ENCODE measurements at regions not wholly inside any gene's neighbourhood (a gene's known extent, or its start where the extent isn't known, plus 50 kb on each side); places are given as distances from the start of the nearest gene placed in this dataset.
A peak's percentile ranks its signal among the peaks of the same experiment; 100 is the strongest.

DNA sequence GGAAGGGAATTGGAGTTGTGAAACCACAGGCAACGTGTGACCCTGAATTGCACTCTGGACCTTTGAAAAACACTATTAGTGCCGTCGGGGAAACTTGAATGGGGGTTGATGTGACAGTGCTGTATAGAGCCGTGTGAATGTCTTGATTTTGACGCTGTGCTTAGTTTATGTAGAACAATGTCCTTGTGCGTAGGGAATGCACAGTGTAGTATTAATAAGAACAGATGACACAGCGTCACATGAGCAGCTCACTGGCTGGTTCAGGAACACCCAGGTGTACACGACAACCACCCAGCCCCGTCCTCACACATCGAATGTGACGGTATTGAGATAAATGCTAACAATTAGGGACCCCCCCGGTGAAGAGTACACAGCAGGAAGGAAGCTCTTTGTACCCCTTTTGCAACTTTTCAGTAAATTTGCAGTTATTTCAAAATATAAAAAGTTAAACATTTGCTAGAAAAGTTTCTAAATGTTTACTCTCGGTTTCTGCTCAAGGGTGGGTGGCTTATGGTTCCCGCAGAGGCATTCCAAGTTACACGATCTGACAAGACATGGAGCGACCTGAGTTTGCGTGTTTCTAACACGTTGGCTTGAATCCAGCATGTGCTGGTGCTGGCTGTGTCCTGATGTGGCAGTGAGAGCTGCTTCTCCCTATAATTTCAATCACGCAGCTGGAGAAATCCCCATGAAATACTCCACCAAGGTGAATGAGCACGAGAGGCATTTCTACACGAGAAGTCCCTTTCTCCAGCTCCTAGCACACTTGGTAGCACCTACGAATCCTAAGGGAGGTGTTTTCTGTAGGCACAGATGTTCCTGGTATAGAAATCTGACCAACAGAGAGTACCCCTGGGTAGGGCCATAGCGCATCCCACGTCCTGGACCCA, 208.0 kb upstream of the EXOC2 start:
- Histone ChIP-seq H3K27me3 (replicated peaks; ENCODE audit: control insufficient read depth, insufficient read depth, low read length) (no peaks in the 10 kb centered on the region), H3K36me3 (ENCODE audit: control insufficient read depth, insufficient read depth, low read length) (no peaks in the 10 kb centered on the region), H3K4me1 (0 out of 2 replicates have a peak, but pooled peaks cover 8% of the 10 kb centered on the region), H3K9me3 (no peaks in the 10 kb centered on the region; the same call in 1 of the 2 replicates), H3K4me3 (ENCODE audit: low read depth, low read length) (no peak overlapping the region)
- CTCF ChIA-PET: no interaction called here
- Mint-ChIP-seq H3K9me3 (ENCODE audit: unreplicated experiment) (peaks cover 10% of the 10 kb centered on the region), H3K4me1 (ENCODE audit: low read depth, unreplicated experiment) (peaks cover 12% of the 10 kb centered on the region), H3K27me3 (ENCODE audit: insufficient read depth, unreplicated experiment) (no peaks in the 10 kb centered on the region), H3K36me3 (ENCODE audit: insufficient read depth, unreplicated experiment) (no peaks in the 10 kb centered on the region), H3K27ac (ENCODE audit: unreplicated experiment) (peak overlapping the region; percentile 31), H3K4me3 (ENCODE audit: unreplicated experiment) (peak overlapping the region; percentile 65)
- TF ChIP-seq, protein P1, sequence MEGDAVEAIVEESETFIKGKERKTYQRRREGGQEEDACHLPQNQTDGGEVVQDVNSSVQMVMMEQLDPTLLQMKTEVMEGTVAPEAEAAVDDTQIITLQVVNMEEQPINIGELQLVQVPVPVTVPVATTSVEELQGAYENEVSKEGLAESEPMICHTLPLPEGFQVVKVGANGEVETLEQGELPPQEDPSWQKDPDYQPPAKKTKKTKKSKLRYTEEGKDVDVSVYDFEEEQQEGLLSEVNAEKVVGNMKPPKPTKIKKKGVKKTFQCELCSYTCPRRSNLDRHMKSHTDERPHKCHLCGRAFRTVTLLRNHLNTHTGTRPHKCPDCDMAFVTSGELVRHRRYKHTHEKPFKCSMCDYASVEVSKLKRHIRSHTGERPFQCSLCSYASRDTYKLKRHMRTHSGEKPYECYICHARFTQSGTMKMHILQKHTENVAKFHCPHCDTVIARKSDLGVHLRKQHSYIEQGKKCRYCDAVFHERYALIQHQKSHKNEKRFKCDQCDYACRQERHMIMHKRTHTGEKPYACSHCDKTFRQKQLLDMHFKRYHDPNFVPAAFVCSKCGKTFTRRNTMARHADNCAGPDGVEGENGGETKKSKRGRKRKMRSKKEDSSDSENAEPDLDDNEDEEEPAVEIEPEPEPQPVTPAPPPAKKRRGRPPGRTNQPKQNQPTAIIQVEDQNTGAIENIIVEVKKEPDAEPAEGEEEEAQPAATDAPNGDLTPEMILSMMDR (IDR thresholded peaks at IDR 0.05; ENCODE audit: insufficient read depth in 1 of 2, low read depth in 1 of 2, low read length in 1 of 2, severe bottlenecking in 1 of 2, unreplicated experiment in 1 of 2): no peak
- DNase-seq: no peak
- POLR2A ChIA-PET: no interaction called here
- no TSS peak for BruUV-seq (replicated peaks)
- intact Hi-C loops (cut with micrococcal nuclease; ENCODE audit: unreplicated experiment): no loop called here

- Mint-ChIP-seq H3K9me3 (ENCODE audit: unreplicated experiment) (no peaks in the 10 kb centered on the region), H3K27ac (ENCODE audit: unreplicated experiment) (no peak overlapping the region), H3K36me3 (ENCODE audit: insufficient read depth, unreplicated experiment) (no peaks in the 10 kb centered on the region), H3K4me1 (ENCODE audit: low read depth, unreplicated experiment) (peaks cover 12% of the 10 kb centered on the region), H3K27me3 (ENCODE audit: insufficient read depth, unreplicated experiment) (no peaks in the 10 kb centered on the region), H3K4me3 (ENCODE audit: unreplicated experiment) (no peak overlapping the region)
- H3K36me3 ChIP-seq (ENCODE audit: control insufficient read depth, insufficient read depth, low read length): no peaks in the 10 kb centered on the region
- H3K4me1 ChIP-seq: 0 out of 2 replicates have a peak, but pooled peaks cover 8% of the 10 kb centered on the region
- CTCF ChIA-PET: no interaction called here
- no peaks in the 10 kb centered on the region for H3K27me3 ChIP-seq (replicated peaks; ENCODE audit: control insufficient read depth, insufficient read depth, low read length)
- POLR2A ChIA-PET: no interaction called here
- intact Hi-C loops (cut with micrococcal nuclease; ENCODE audit: unreplicated experiment): no loop called here
- TF ChIP-seq, protein P1 (IDR thresholded peaks at IDR 0.05; ENCODE audit: insufficient read depth in 1 of 2, low read depth in 1 of 2, low read length in 1 of 2, severe bottlenecking in 1 of 2, unreplicated experiment in 1 of 2): no peak
- H3K4me3 ChIP-seq (ENCODE audit: low read depth, low read length): no peak overlapping the region
- H3K9me3 ChIP-seq: no peaks in the 10 kb centered on the region
- no peak for DNase-seq
- no TSS peak for BruUV-seq (replicated peaks)
Observed at GRCh38 chr6:897528-898207, 204.7 kb upstream of the EXOC2 start.

DNA sequence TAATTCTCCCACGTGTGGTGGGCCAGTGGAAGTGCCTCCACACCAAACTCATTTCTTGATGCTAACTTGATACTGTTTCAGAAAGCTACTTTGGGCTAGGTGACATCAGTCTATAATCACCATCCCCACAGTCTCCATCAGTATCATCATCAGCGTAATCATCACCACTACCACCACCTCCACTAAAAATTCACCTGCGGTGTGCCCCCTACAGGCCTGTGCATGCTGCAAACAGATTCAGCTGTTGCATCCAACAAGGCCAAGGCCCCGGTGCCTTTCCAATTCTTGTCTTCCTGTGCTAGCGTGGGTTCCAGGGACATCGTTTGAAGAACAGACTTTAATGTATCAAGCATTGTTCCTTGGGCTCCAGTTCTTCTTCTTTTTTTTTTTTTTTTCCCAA, 201.3 kb upstream of the EXOC2 start:
- Mint-ChIP-seq H3K27ac (ENCODE audit: unreplicated experiment) (no peak overlapping the region), H3K4me1 (ENCODE audit: low read depth, unreplicated experiment) (no peaks in the 10 kb centered on the region), H3K36me3 (ENCODE audit: insufficient read depth, unreplicated experiment) (no peaks in the 10 kb centered on the region), H3K9me3 (ENCODE audit: unreplicated experiment) (no peaks in the 10 kb centered on the region), H3K27me3 (ENCODE audit: insufficient read depth, unreplicated experiment) (no peaks in the 10 kb centered on the region), H3K4me3 (ENCODE audit: unreplicated experiment) (no peak overlapping the region)
- CTCF ChIA-PET: interaction anchor here (0.7 kb wide), 1 partner anchor 29 kb away, joined by 3 read pairs; no protein-coding TSS in a partner anchor
- Histone ChIP-seq H3K27me3 (replicated peaks; ENCODE audit: control insufficient read depth, insufficient read depth, low read length) (no peaks in the 10 kb centered on the region), H3K4me1 (no peaks in the 10 kb centered on the region), H3K36me3 (ENCODE audit: control insufficient read depth, insufficient read depth, low read length) (no peaks in the 10 kb centered on the region), H3K9me3 (no peaks in the 10 kb centered on the region), H3K4me3 (ENCODE audit: low read depth, low read length) (no peak overlapping the region)
- TF ChIP-seq, protein P1 (IDR thresholded peaks at IDR 0.05; ENCODE audit: insufficient read depth in 1 of 2, low read depth in 1 of 2, low read length in 1 of 2, severe bottlenecking in 1 of 2, unreplicated experiment in 1 of 2): no peak
- intact Hi-C loops (cut with micrococcal nuclease; ENCODE audit: unreplicated experiment): no loop called here
- DNase-seq: no peak
- POLR2A ChIA-PET: no interaction called here
- BruUV-seq (replicated peaks): no TSS peak
